Epithelial cell of proximal tubule (primary cell): ENCODE measurements at regions not wholly inside any gene's neighbourhood (a gene's known extent, or its start where the extent isn't known, plus 50 kb on each side); places are given as distances from the start of the nearest gene placed in this dataset.

ENCODE experiments used
- DNase-seq: peaks from one replicate; pipeline ENCODE4 v3.0.0-alpha.2; 2011; ENCODE audit warnings: low read depth
- H3K4me3 ChIP-seq: 2 replicates; pipeline ENCODE4 v1.5.1; 2011; ENCODE audit warnings: low read depth, mild to moderate bottlenecking, low read length
- TF ChIP-seq, protein P1 (sequence below): conservative IDR thresholded peaks from 2 replicates; pipeline ENCODE4 v1.5.1; 2012; ENCODE audit warnings: low read depth, mild to moderate bottlenecking, low read length

DNA sequence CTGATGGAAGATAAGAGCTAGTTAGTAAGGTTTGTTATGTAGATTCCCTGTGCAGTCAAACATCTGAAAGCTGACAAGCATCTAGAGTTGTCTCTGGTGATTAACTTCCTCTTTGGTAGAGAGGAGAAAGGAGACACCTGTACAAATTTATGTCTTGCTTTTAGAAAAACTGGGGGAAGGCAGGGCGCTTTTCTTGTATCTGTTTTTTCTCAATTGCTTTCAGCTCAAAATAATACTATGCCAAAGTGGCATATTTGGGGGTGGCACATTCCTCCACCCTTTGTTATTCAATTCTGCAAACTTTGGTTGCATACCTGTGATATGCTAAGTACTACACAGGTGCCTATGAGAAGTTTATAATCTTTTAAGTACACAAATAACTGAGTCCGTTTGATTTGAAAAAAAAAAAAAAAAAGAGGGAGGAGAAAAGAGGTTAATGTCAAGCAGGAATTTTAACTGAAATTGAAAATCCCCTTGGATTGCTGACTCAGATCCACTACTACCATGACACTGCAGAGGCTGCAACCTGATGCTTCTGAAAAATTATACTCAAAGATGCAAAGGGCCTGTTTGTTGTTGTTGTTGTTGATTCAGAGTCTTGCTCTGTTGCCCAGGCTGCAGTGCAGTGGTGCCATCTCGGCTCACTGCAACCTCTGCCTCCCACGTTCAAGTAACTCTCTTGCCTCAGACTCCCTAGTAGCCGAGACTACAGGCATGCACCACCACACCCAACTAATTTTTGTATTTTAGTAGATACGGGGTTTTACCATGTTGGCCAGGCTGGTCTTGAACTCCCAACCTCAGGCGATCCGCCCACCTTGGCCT, 164.8 kb upstream of the NBEA start:
- TF ChIP-seq, protein P1, sequence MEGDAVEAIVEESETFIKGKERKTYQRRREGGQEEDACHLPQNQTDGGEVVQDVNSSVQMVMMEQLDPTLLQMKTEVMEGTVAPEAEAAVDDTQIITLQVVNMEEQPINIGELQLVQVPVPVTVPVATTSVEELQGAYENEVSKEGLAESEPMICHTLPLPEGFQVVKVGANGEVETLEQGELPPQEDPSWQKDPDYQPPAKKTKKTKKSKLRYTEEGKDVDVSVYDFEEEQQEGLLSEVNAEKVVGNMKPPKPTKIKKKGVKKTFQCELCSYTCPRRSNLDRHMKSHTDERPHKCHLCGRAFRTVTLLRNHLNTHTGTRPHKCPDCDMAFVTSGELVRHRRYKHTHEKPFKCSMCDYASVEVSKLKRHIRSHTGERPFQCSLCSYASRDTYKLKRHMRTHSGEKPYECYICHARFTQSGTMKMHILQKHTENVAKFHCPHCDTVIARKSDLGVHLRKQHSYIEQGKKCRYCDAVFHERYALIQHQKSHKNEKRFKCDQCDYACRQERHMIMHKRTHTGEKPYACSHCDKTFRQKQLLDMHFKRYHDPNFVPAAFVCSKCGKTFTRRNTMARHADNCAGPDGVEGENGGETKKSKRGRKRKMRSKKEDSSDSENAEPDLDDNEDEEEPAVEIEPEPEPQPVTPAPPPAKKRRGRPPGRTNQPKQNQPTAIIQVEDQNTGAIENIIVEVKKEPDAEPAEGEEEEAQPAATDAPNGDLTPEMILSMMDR = no peak
- DNase-seq = no peak

DNA sequence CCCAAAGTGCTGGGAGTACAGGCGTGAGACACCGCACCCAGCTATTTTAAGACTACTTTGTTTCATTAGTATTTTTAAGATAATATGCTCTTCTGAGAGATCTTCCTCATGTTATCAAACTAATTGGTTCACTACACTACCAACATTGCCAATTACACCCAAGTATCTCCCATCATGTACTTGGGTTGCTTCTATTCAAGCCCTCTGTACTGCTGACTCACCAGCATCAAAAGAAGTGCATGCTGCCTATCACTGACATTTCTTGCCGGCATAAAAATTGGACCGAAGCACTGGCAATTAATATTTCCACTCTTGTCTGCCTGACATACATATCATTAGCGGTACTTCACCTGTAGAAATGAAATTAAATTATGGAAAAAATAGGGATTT, 164.2 kb upstream of the NBEA start:
- TF ChIP-seq, protein P1 = no peak
- no peak overlapping the region for H3K4me3 ChIP-seq
- no peak for DNase-seq

More for the DNA sequence above, 164.8 kb upstream of the NBEA start:
- H3K4me3 ChIP-seq = no peak overlapping the region

DNA sequence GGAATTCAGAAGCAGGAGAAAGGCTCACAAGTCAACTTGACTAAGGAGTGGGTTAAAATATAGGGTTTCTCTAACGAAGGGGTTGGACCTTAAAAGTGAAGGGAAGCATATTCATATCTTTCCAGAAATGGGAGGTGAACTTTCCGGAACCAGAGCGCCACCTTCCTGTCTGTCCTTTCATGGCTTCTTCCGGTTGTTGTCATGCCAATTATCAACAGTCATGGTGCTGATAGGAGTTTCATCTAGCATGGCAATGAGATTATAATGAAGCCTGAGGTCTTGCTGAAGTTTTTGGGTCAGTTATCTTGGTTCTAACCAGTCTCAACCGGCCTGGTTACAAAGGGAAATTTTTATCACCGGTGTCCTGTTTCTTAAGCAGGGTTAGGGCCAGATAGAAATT, 162.9 kb upstream of the NBEA start:
- no peak for DNase-seq
- TF ChIP-seq, protein P1 = peak; percentile 45
- no peak overlapping the region for H3K4me3 ChIP-seq

DNA sequence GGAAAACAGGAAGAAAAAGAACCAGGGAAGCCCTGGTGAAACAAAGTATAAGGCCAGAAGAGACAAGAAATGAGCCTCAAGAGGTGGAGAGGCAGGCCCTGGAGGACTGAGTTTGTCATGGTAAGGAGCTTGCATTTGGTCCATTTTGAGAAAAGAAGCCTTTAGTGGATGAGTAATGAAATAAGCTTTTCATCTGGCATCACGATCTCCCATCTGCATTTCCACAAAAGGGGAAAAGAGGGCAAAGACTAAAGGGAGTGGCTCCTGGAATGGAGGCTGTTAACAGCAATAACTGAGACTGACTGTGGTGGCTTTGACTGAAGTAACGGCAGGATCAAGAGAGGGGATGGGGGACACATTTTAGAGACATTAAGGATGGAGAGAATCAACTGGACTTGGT, 148.8 kb upstream of the NBEA start:
- no peak overlapping the region for H3K4me3 ChIP-seq
- TF ChIP-seq, protein P1 = no peak

DNA sequence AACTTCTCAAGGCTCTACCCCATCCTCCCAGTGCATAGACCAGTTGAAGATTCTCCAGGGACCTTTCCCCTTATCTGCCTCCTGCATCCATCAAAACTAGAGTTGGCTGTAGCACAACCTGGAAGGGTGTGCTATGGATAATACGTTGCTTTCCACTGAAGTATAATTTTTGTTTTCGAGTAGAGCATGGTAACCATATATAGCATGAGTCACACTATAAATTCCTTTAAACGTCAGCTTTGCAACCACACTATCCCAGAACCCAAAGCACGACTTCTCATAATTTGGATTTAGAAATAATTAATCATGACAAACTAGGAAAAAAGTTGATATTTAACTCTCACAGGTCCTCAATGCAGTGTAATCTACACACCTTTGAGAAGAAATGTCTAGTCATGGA, 138.3 kb upstream of the NBEA start:
- H3K4me3 ChIP-seq = no peak overlapping the region
- TF ChIP-seq, protein P1 = no peak
- DNase-seq = no peak

More for the DNA sequence above, 148.8 kb upstream of the NBEA start:
- DNase-seq = no peak

DNA sequence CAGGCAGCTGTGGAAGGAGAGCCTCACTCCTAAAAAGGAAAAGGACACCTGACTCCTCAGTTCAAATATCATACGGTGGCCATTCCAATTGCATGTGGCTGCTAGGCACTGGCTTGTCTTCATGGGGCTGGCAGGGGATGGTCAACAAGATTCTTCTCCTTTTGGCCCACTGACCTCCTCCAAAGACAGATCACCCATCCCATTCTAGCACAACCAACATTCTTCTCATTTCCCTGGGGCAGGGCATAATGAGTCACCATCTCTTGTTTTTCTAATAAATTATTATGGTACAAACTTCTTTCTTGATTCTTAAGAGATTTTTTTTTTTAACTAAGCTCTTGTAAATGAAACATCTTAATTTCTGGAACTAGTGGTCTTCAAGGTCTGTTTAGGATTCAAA, 136.7 kb upstream of the NBEA start:
- TF ChIP-seq, protein P1 = no peak
- H3K4me3 ChIP-seq = no peak overlapping the region
- no peak for DNase-seq

DNA sequence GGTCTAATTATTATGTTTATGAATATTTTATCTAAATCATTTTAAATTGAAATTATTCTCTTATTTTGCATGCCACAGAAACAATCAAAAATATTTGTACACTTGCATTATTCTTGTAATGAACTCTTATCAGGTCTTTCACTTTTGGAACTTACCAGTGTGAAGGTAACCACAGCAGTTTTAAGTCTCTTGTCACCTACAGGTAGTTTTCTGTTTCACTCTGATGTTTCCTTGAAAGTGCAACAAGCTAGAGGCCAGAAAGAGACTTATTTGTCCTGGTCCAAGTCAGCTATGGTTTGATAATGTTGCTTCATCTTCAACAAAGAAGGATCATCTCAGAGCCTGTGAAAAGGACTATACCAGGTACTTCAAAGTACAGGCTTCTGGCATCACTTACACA, 133.4 kb upstream of the NBEA start:
- TF ChIP-seq, protein P1 = no peak

More for the DNA sequence above, 133.4 kb upstream of the NBEA start:
- no peak for DNase-seq
- H3K4me3 ChIP-seq = no peak overlapping the region
